GM12874 (cell line): ENCODE measurements at regions not wholly inside any gene's neighbourhood (a gene's known extent, or its start where the extent isn't known, plus 50 kb on each side); places are given as distances from the start of the nearest gene placed in this dataset.

Experiments used
- CTCF ChIP-seq: IDR thresholded peaks from 2 replicates; pipeline ENCODE4 v1.5.1; 2011; ENCODE audit warnings: low read depth, mild to moderate bottlenecking, control low read depth, low read length, moderate library complexity; ENCODE audit not compliant: insufficient read depth

GRCh38 chr4:43348591-43348990, 456.1 kb downstream of the GRXCR1 start:
- no peak for TF ChIP-seq CTCF

GRCh38 chr4:43351970-43352806, 459.7 kb downstream of the GRXCR1 start:
- no peak for TF ChIP-seq CTCF

GRCh38 chr4:43352859-43353258, 460.3 kb downstream of the GRXCR1 start:
- no peak for TF ChIP-seq CTCF

- no peak for TF ChIP-seq CTCF
These were observed 461.0 kb downstream of the GRXCR1 start for GRCh38 chr4:43353552-43353951.

- no peak for TF ChIP-seq CTCF
These were observed 464.3 kb downstream of the GRXCR1 start for GRCh38 chr4:43356786-43357185.

- TF ChIP-seq CTCF = no peak
These were observed 464.9 kb downstream of the GRXCR1 start for GRCh38 chr4:43357252-43357974.

- TF ChIP-seq CTCF = no peak
These were observed 467.8 kb downstream of the GRXCR1 start for GRCh38 chr4:43360296-43360695.
